ENCODE measurements at regions not wholly inside any gene's neighbourhood (a gene's known extent, or its start where the extent isn't known, plus 50 kb on each side); places are given as distances from the start of the nearest gene placed in this dataset.

- Histone ChIP-seq H3K9me3 (no peaks in the 10 kb centered on the region), H3K36me3 (no peaks in the 10 kb centered on the region), H3K4me3 (no peak overlapping the region), H3K27ac (no peak overlapping the region), H3K27me3 (no peaks in the 10 kb centered on the region), H3K4me1 (no peaks in the 10 kb centered on the region)
- 40% methylated on average over 3 of the region's 3 CpGs for WGBS (ENCODE audit: insufficient coverage, low coverage, low lambda C conversion rate, missing lambda C conversion rate)
- TF ChIP-seq POLR2A (IDR thresholded peaks at IDR 0.05), result no peak
- no peak for TF ChIP-seq CTCF (IDR thresholded peaks at IDR 0.05)
- ATAC-seq (no peak), DNase-seq (no peak)
- intact Hi-C loops (cut with DNase I), result no loop called here
Observed at GRCh38 chr12:130078852-130079251, 83.4 kb upstream of the FZD10 start.

GRCh38 chr12:130079279-130079678, 83.0 kb upstream of the FZD10 start:
- H3K27ac ChIP-seq, result no peak overlapping the region
- H3K36me3 ChIP-seq, result no peaks in the 10 kb centered on the region
- H3K9me3 ChIP-seq, result no peaks in the 10 kb centered on the region
- DNase-seq (no peak), ATAC-seq (no peak)
- H3K27me3 ChIP-seq, result no peaks in the 10 kb centered on the region
- H3K4me1 ChIP-seq, result no peaks in the 10 kb centered on the region
- TF ChIP-seq POLR2A (IDR thresholded peaks at IDR 0.05) (no peak), CTCF (IDR thresholded peaks at IDR 0.05) (no peak)
- intact Hi-C loops (cut with DNase I), result no loop called here
- no peak overlapping the region for H3K4me3 ChIP-seq
- WGBS (ENCODE audit: insufficient coverage, low coverage, low lambda C conversion rate, missing lambda C conversion rate), result 52% methylated on average over 7 of the region's 7 CpGs

GRCh38 chr12:130080205-130080604, 82.1 kb upstream of the FZD10 start:
- Histone ChIP-seq H3K4me1 (no peaks in the 10 kb centered on the region), H3K27ac (no peak overlapping the region), H3K36me3 (no peaks in the 10 kb centered on the region), H3K4me3 (no peak overlapping the region), H3K9me3 (no peaks in the 10 kb centered on the region), H3K27me3 (no peaks in the 10 kb centered on the region)
- WGBS (ENCODE audit: insufficient coverage, low coverage, low lambda C conversion rate, missing lambda C conversion rate), result 53% methylated on average over 6 of the region's 6 CpGs
- ATAC-seq (peak in 3 of 4 donors; percentile 23 to 77 (median 75)), DNase-seq (no peak)
- intact Hi-C loops (cut with DNase I), result no loop called here
- TF ChIP-seq CTCF (IDR thresholded peaks at IDR 0.05) (no peak), POLR2A (IDR thresholded peaks at IDR 0.05) (no peak)

GRCh38 chr12:130081117-130081805, 81.0 kb upstream of the FZD10 start:
- ATAC-seq, result no peak
- no peak for TF ChIP-seq POLR2A (IDR thresholded peaks at IDR 0.05)
- TF ChIP-seq CTCF (IDR thresholded peaks at IDR 0.05), result no peak
- Histone ChIP-seq H3K4me3 (no peak overlapping the region), H3K4me1 (no peaks in the 10 kb centered on the region), H3K27ac (no peak overlapping the region), H3K36me3 (no peaks in the 10 kb centered on the region), H3K9me3 (no peaks in the 10 kb centered on the region), H3K27me3 (no peaks in the 10 kb centered on the region)
- 42% methylated on average over 13 of the region's 13 CpGs for WGBS (ENCODE audit: insufficient coverage, low coverage, low lambda C conversion rate, missing lambda C conversion rate)
- DNase-seq, result no peak
- intact Hi-C loops (cut with DNase I), result no loop called here
